ENCODE measurements at regions not wholly inside any gene's neighbourhood (a gene's known extent, or its start where the extent isn't known, plus 50 kb on each side); places are given as distances from the start of the nearest gene placed in this dataset.

DNA sequence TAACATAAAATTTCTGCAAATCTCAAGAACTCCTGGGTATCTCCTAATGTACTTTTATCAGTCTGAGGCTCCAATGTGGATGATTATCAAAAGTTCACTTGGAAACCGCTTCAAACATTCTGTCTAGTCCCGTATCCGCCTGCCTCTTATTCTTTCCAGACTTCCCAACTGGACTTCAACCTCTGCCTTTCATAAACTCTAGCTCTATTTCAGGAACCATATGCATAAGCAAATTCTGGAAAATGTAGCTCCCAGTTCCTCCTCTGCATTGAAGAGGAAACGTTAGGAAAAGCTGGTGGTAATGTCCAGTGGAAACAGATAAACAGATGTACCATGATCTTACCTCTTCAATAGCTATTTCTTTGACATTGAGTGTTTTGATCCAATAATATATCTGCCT lies 285.0 kb downstream of the KCNJ2 start:
- H3K4me3 Mint-ChIP-seq (ENCODE audit: low read depth, unreplicated experiment) = no peak overlapping the region
- peaks cover 3% of the 10 kb centered on the region for H3K9me3 Mint-ChIP-seq (ENCODE audit: low read depth, unreplicated experiment)
- no peak for DNase-seq
- CTCF ChIA-PET = no interaction called here
- intact Hi-C loops (cut with micrococcal nuclease; ENCODE audit: unreplicated experiment) = no loop called here
- H3K36me3 Mint-ChIP-seq (ENCODE audit: insufficient read depth, unreplicated experiment) = no peaks in the 10 kb centered on the region
- BruUV-seq (replicated peaks) = no TSS peak
- no peak overlapping the region for H3K27ac Mint-ChIP-seq (ENCODE audit: unreplicated experiment)
- H3K27me3 Mint-ChIP-seq (ENCODE audit: unreplicated experiment) = no peaks in the 10 kb centered on the region
- H3K4me1 Mint-ChIP-seq (ENCODE audit: low read depth, unreplicated experiment) = no peaks in the 10 kb centered on the region
- no peak for TF ChIP-seq CTCF (IDR thresholded peaks at IDR 0.05; ENCODE audit: unreplicated experiment)

DNA sequence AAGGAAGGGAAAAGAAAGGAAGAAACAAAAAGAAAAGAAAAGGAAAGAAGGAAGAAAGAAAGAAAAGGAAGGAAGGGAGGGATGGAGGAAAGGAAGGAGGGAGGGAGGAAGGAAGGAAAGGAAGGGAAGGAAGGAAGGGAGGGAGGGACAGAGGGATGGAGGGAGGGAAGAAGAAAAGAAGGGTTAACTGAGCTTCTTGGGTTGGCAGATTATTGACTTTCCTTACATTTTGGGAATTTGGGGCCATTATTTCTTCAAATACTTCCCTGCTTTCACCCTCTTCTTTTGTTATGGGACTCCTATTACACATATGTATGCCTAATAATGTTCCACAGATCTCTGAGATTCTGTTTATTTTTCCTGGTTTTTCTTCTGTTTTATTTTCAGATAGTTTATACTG lies 285.6 kb downstream of the KCNJ2 start:
- CTCF ChIA-PET = interaction anchor here (0.5 kb wide), 1 partner anchor 15 kb away, joined by 3 read pairs; no protein-coding TSS in a partner anchor
- Mint-ChIP-seq H3K36me3 (ENCODE audit: insufficient read depth, unreplicated experiment) (no peaks in the 10 kb centered on the region), H3K27me3 (ENCODE audit: unreplicated experiment) (no peaks in the 10 kb centered on the region)

DNA sequence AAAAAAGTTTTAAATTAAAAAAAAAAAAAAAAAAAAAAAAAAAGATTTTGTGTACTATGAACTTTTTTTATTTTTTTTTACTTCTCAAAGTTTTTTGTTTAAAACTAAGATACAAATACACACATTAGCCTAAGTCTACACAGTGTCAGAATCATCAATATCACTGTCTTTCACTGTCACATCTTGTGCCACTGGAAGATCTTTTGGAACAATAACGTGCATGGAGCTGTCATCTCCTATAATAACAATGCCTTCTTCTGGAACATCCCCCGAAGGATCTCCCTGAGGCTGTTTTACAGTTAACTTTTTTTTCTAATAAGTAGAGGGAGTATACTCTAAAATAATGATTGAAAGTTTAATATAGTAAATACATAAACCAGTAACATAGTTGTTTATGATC lies 295.7 kb downstream of the KCNJ2 start:
- Mint-ChIP-seq H3K27ac (ENCODE audit: unreplicated experiment) (no peak overlapping the region), H3K4me3 (ENCODE audit: low read depth, unreplicated experiment) (no peak overlapping the region)
- intact Hi-C loops (cut with micrococcal nuclease; ENCODE audit: unreplicated experiment) = no loop called here

More for the DNA sequence above, 285.6 kb downstream of the KCNJ2 start:
- Mint-ChIP-seq H3K4me3 (ENCODE audit: low read depth, unreplicated experiment) (no peak overlapping the region), H3K9me3 (ENCODE audit: low read depth, unreplicated experiment) (peaks cover 3% of the 10 kb centered on the region), H3K27ac (ENCODE audit: unreplicated experiment) (no peak overlapping the region), H3K4me1 (ENCODE audit: low read depth, unreplicated experiment) (no peaks in the 10 kb centered on the region)
- BruUV-seq (replicated peaks) = no TSS peak
- DNase-seq = no peak
- TF ChIP-seq CTCF (IDR thresholded peaks at IDR 0.05; ENCODE audit: unreplicated experiment) = no peak
- intact Hi-C loops (cut with micrococcal nuclease; ENCODE audit: unreplicated experiment) = no loop called here

DNA sequence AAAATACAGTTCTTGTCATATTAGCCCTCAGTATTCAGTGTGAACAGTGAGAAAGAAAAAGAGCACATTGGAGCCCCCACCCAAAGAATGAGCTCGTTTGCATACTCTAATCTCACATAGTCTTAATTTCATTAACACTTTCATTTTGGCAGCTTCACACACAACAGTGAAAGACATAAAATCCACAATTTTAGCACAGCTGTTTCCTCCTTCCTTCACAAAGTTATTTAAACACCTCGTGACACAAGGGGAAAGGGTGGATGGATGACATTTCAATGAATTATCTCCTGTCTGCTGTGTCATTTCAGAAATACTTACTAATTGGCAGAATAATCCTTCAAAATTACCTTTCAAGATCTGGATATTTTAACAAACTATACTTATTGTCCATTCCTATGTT lies 299.3 kb downstream of the KCNJ2 start:
- TF ChIP-seq CTCF (IDR thresholded peaks at IDR 0.05; ENCODE audit: unreplicated experiment) = no peak
- Mint-ChIP-seq H3K36me3 (ENCODE audit: insufficient read depth, unreplicated experiment) (no peaks in the 10 kb centered on the region), H3K27ac (ENCODE audit: unreplicated experiment) (no peak overlapping the region), H3K27me3 (ENCODE audit: unreplicated experiment) (no peaks in the 10 kb centered on the region), H3K4me3 (ENCODE audit: low read depth, unreplicated experiment) (no peak overlapping the region), H3K4me1 (ENCODE audit: low read depth, unreplicated experiment) (no peaks in the 10 kb centered on the region), H3K9me3 (ENCODE audit: low read depth, unreplicated experiment) (no peaks in the 10 kb centered on the region)
- intact Hi-C loops (cut with micrococcal nuclease; ENCODE audit: unreplicated experiment) = no loop called here
- BruUV-seq (replicated peaks) = no TSS peak
- DNase-seq = no peak
- CTCF ChIA-PET = no interaction called here

More for the DNA sequence above, 295.7 kb downstream of the KCNJ2 start:
- no peaks in the 10 kb centered on the region for H3K36me3 Mint-ChIP-seq (ENCODE audit: insufficient read depth, unreplicated experiment)
- TF ChIP-seq CTCF (IDR thresholded peaks at IDR 0.05; ENCODE audit: unreplicated experiment) = no peak
- no TSS peak for BruUV-seq (replicated peaks)
- CTCF ChIA-PET = no interaction called here
- no peaks in the 10 kb centered on the region for H3K27me3 Mint-ChIP-seq (ENCODE audit: unreplicated experiment)
- H3K9me3 Mint-ChIP-seq (ENCODE audit: low read depth, unreplicated experiment) = no peaks in the 10 kb centered on the region
- no peaks in the 10 kb centered on the region for H3K4me1 Mint-ChIP-seq (ENCODE audit: low read depth, unreplicated experiment)
- no peak for DNase-seq
